ENCODE measurements at regions not wholly inside any gene's neighbourhood (a gene's known extent, or its start where the extent isn't known, plus 50 kb on each side); places are given as distances from the start of the nearest gene placed in this dataset.

DNA sequence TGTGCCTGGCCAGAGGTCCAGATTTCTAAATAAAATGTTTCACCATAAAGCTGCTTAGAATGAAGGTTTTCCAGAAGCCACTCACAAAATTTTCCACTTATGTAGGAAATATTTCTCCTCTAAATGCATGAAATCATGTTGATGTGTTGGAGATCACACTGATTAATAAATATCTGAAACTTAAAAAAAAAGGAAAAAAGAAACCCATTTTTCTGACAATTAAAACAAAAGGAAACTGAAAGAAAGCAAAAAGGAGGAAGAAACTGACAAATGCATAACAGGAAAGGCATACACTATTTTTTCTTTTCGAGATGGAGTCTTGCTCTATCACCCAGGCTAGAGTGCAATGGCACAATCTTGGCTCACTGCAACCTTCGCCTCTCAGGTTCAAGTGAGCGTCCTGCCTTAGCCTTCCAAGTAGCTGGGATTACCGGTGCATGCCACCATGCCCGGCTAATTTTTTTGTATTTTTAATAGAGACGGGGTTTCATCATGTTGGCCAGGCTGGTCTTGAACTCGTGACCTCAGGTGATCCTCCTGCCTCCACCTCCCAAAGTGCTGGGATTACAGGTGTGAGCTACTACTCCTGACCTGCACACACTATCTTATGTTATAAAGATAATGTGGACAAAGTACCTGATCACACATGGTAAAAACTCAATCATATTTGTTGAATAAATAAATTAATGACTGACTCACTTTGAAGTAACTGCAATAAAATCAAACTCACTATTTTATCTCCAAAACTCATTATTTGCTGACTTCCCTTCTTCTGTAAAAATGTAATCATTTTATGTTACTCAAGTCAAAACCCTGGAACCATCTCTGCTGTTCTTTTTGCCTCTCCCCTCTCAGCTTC is 149.8 kb upstream of the NR5A2 start:
- Histone ChIP-seq H3K4me1 (no peaks in the 10 kb centered on the region), H3K27me3 (no peaks in the 10 kb centered on the region), H3K27ac (no peak overlapping the region), H3K36me3 (no peaks in the 10 kb centered on the region), H3K9me3 (no peaks in the 10 kb centered on the region), H3K4me3 (no peak overlapping the region)
- no peak for TF ChIP-seq CTCF (IDR thresholded peaks at IDR 0.05)
- no peak for DNase-seq (ENCODE audit: low spot score in 2 of 2)
- intact Hi-C loops (cut with DNase I): no loop called here

DNA sequence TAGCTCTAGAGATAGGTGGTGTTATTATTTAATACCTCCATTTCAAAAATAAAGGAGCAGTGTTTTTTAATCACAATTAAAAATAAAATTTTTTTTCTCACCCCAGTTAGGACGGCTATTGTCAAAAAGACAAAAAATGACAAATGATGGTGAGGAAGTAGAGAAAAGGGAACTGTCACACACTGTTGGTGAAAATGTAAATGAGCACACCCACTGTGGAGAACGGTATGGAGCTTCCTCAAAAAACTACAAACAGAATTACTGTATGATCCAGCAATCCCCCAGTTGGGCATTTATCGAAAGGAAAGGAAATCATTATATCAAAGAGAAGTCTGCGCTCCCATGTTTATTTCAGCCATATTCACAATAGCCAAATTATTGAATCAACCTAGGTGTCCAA is 148.7 kb upstream of the NR5A2 start:
- Histone ChIP-seq H3K4me3 (no peak overlapping the region), H3K4me1 (no peaks in the 10 kb centered on the region), H3K27ac (no peak overlapping the region), H3K36me3 (no peaks in the 10 kb centered on the region), H3K9me3 (no peaks in the 10 kb centered on the region), H3K27me3 (no peaks in the 10 kb centered on the region)
- no peak for DNase-seq (ENCODE audit: low spot score in 2 of 2)
- intact Hi-C loops (cut with DNase I): no loop called here
- no peak for TF ChIP-seq CTCF (IDR thresholded peaks at IDR 0.05)

- DNase-seq (ENCODE audit: low spot score in 2 of 2): no peak
- H3K4me1 ChIP-seq: no peaks in the 10 kb centered on the region
Observed at GRCh38 chr1:199898654-199899053, 128.9 kb upstream of the NR5A2 start.

DNA sequence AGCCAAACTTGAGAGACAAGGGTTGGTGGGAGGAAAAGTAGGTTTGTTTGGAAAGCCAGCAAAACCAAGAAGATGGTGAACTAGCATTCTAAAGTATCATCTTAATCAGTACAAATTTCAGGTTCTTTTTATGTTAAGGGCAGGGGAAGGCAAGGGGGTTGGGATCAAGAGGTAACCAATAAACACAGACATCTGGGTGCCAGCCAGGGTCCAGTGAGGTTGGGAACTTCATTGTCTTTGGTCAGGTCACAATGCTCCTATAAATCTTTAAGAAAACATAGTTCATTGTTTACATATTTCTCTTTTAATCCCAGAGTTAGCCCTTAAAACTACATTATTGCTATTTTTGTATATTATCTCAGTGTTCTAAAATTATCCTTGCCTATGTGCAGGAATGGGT is 126.2 kb upstream of the NR5A2 start:
- H3K4me1 ChIP-seq: no peaks in the 10 kb centered on the region
- H3K4me3 ChIP-seq: no peak overlapping the region
- intact Hi-C loops (cut with DNase I): no loop called here
- TF ChIP-seq CTCF (IDR thresholded peaks at IDR 0.05): no peak
- no peaks in the 10 kb centered on the region for H3K27me3 ChIP-seq
- DNase-seq (ENCODE audit: low spot score in 2 of 2): no peak
- no peaks in the 10 kb centered on the region for H3K36me3 ChIP-seq
- H3K27ac ChIP-seq: no peak overlapping the region
- H3K9me3 ChIP-seq: no peaks in the 10 kb centered on the region

More at GRCh38 chr1:199898654-199899053, 128.9 kb upstream of the NR5A2 start:
- Histone ChIP-seq H3K27me3 (no peaks in the 10 kb centered on the region), H3K36me3 (no peaks in the 10 kb centered on the region), H3K4me3 (no peak overlapping the region), H3K27ac (no peak overlapping the region), H3K9me3 (no peaks in the 10 kb centered on the region)
- intact Hi-C loops (cut with DNase I): no loop called here
- no peak for TF ChIP-seq CTCF (IDR thresholded peaks at IDR 0.05)

DNA sequence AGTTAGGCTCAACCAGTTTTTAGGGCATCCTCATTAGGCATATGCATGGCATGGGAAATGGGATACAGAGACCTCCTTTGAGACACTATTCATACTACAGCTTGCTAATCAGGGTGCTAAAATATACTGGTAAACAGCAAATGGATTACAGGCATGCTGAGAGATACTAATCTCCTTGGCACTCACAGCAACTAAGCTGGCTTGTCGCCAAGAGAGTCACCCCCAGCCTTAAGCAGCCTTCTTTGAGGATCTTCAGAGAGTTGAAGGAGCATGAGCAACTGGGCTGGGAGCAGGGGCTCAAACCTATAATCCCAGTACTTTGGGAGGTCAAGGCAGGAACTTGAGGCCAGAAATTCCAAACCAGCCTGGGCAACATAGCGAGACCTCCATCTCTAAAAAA is 120.1 kb upstream of the NR5A2 start:
- Histone ChIP-seq H3K4me1 (no peaks in the 10 kb centered on the region), H3K4me3 (no peak overlapping the region), H3K9me3 (no peaks in the 10 kb centered on the region), H3K27ac (no peak overlapping the region), H3K36me3 (no peaks in the 10 kb centered on the region), H3K27me3 (no peaks in the 10 kb centered on the region)
- intact Hi-C loops (cut with DNase I): no loop called here
- no peak for DNase-seq (ENCODE audit: low spot score in 2 of 2)
- TF ChIP-seq CTCF (IDR thresholded peaks at IDR 0.05): no peak

Data from ascending aorta (tissue), 2 donors.